SU-DHL-6 (cell line): ENCODE measurements at regions not wholly inside any gene's neighbourhood (a gene's known extent, or its start where the extent isn't known, plus 50 kb on each side); places are given as distances from the start of the nearest gene placed in this dataset.
"Not testable (repeated sequence)": the region's sequence is repeated elsewhere in the genome, so short reads cannot be mapped to it uniquely, and the experiment has no call there.

ENCODE experiments used
- H2AFZ ChIP-seq: fragments of 200-600 bp; sonication (generic); 2 replicates; pipeline ENCODE4 v1.6.1; 2014; ENCODE audit warnings: low read depth, mild to moderate bottlenecking, moderate library complexity, mixed read lengths, antibody characterized with exemption, low read length; ENCODE audit not compliant: severe bottlenecking
- H3F3A ChIP-seq: fragments of 200-600 bp; shearing (Covaris generic); 2 replicates; pipeline ENCODE4 v1.6.0; 2016; ENCODE audit warnings: antibody characterized with exemption, mild to moderate bottlenecking; ENCODE audit not compliant: insufficient read depth
- H3K27ac ChIP-seq: fragments of 200-600 bp; sonication (generic); 2 replicates; pipeline ENCODE4 v1.5.1; 2016; ENCODE audit warnings: low read depth, mild to moderate bottlenecking, low read length, moderate library complexity, mixed read lengths
- H3K27me3 ChIP-seq: fragments of 200-600 bp; sonication (generic), shearing (Covaris generic); 2 replicates; pipeline ENCODE4 v1.6.0; 2014; ENCODE audit warnings: mild to moderate bottlenecking, low read length
- H3K36me3 ChIP-seq: fragments of 200-600 bp; sonication (generic); 2 replicates; pipeline ENCODE4 v1.6.1; 2014; ENCODE audit warnings: mild to moderate bottlenecking, low read length, mixed read lengths
- H3K4me2 ChIP-seq: fragments of 300-600, 200-600 bp; shearing (Covaris generic), sonication (generic); 2 replicates; pipeline ENCODE4 v1.6.0; 2014; ENCODE audit warnings: low read length, low read depth, mild to moderate bottlenecking; ENCODE audit not compliant: poor library complexity, severe bottlenecking
- H3K4me3 ChIP-seq: fragments of 200-600 bp; sonication (generic); 2 replicates; pipeline ENCODE4 v1.5.1; 2014; ENCODE audit warnings: antibody characterized with exemption, low read length, mild to moderate bottlenecking, mixed read lengths; ENCODE audit not compliant: insufficient read depth, poor library complexity, severe bottlenecking
- H3K79me2 ChIP-seq: fragments of 200-600 bp; sonication (generic); 2 replicates; pipeline ENCODE4 v1.6.1; 2014; ENCODE audit warnings: mild to moderate bottlenecking, low read length, moderate library complexity; ENCODE audit not compliant: insufficient read depth
- H3K9ac ChIP-seq: fragments of 200-600 bp; sonication (generic); 2 replicates; pipeline ENCODE4 v1.7.0; 2014; ENCODE audit warnings: mild to moderate bottlenecking, low read length
- H3K9me2 ChIP-seq: fragments of 200-600 bp; sonication (generic); replicated peaks from 2 replicates; pipeline ENCODE4 v1.6.1; 2014; ENCODE audit warnings: low read length; ENCODE audit not compliant: insufficient read depth
- H3K9me3 ChIP-seq: fragments of 200-600 bp; sonication (generic); 2 replicates; pipeline ENCODE4 v1.6.1; 2014; ENCODE audit warnings: low read length, mixed read lengths; ENCODE audit not compliant: insufficient read depth
- H4K20me1 ChIP-seq: fragments of 200-600 bp; sonication (generic); 2 replicates; pipeline ENCODE4 v1.6.1; 2014; ENCODE audit warnings: low read depth, mild to moderate bottlenecking, antibody characterized with exemption, low read length, moderate library complexity, mixed read lengths
- CTCF ChIP-seq: fragments of 200-600 bp; sonication (generic); IDR thresholded peaks from one replicate; pipeline ENCODE4 v1.5.1; 2017; ENCODE audit warnings: antibody characterized with exemption, mild to moderate bottlenecking, low read length, moderate library complexity; ENCODE audit not compliant: insufficient read depth, poor library complexity, severe bottlenecking
- EZH2phosphoT487 ChIP-seq: fragments of 200-600 bp; sonication (generic), shearing (Covaris generic); conservative IDR thresholded peaks from 2 replicates; pipeline ENCODE4 v1.6.1; 2018; ENCODE audit warnings: mild to moderate bottlenecking, antibody characterized with exemption, low read length, moderate library complexity, mixed read lengths

GRCh38 chr12:131230340-131231031 is 276.8 kb downstream of the ADGRD1 start:
- no peak overlapping the region for H3K4me3 ChIP-seq
- no peak for TF ChIP-seq CTCF
- H3K9me3 ChIP-seq: no peaks in the 10 kb centered on the region
- no peak overlapping the region for H2AFZ ChIP-seq
- H3K9me2 ChIP-seq: no peaks in the 10 kb centered on the region
- H4K20me1 ChIP-seq: no peaks in the 10 kb centered on the region
- no peaks in the 10 kb centered on the region for H3K27me3 ChIP-seq
- H3F3A ChIP-seq: no peaks in the 10 kb centered on the region
- H3K36me3 ChIP-seq: no peaks in the 10 kb centered on the region
- H3K27ac ChIP-seq: no peak overlapping the region
- no peaks in the 10 kb centered on the region for H3K79me2 ChIP-seq
- H3K4me2 ChIP-seq: no peak overlapping the region
- H3K9ac ChIP-seq: no peak overlapping the region

GRCh38 chr12:131231032-131231980 is 277.6 kb downstream of the ADGRD1 start:
- no peaks in the 10 kb centered on the region for H3F3A ChIP-seq
- no peaks in the 10 kb centered on the region for H4K20me1 ChIP-seq
- H3K27me3 ChIP-seq: no peaks in the 10 kb centered on the region
- H3K36me3 ChIP-seq: no peaks in the 10 kb centered on the region
- H3K9me3 ChIP-seq: no peaks in the 10 kb centered on the region
- H3K27ac ChIP-seq: no peak overlapping the region
- no peak overlapping the region for H3K4me3 ChIP-seq
- no peak for TF ChIP-seq CTCF
- no peak for TF ChIP-seq EZH2phosphoT487
- H3K9me2 ChIP-seq: no peaks in the 10 kb centered on the region
- no peak overlapping the region for H2AFZ ChIP-seq
- H3K4me2 ChIP-seq: no peak overlapping the region
- H3K79me2 ChIP-seq: no peaks in the 10 kb centered on the region
- no peak overlapping the region for H3K9ac ChIP-seq

GRCh38 chr12:131232036-131232435 is 278.3 kb downstream of the ADGRD1 start:
- H3K9me3 ChIP-seq: no peaks in the 10 kb centered on the region
- no peak for TF ChIP-seq EZH2phosphoT487
- no peak for TF ChIP-seq CTCF
- H4K20me1 ChIP-seq: no peaks in the 10 kb centered on the region
- no peaks in the 10 kb centered on the region for H3K27me3 ChIP-seq
- no peaks in the 10 kb centered on the region for H3F3A ChIP-seq
- no peak overlapping the region for H2AFZ ChIP-seq
- no peaks in the 10 kb centered on the region for H3K79me2 ChIP-seq
- H3K4me2 ChIP-seq: no peak overlapping the region
- H3K4me3 ChIP-seq: no peak overlapping the region
- H3K9me2 ChIP-seq: no peaks in the 10 kb centered on the region
- H3K36me3 ChIP-seq: no peaks in the 10 kb centered on the region
- no peak overlapping the region for H3K9ac ChIP-seq
- no peak overlapping the region for H3K27ac ChIP-seq

GRCh38 chr12:131232872-131233271 is 279.2 kb downstream of the ADGRD1 start:
- not testable (repeated sequence) for H3K4me2 ChIP-seq, H4K20me1 ChIP-seq, H3K4me3 ChIP-seq, H2AFZ ChIP-seq, H3K9me2 ChIP-seq, H3K9ac ChIP-seq, H3K27ac ChIP-seq, H3F3A ChIP-seq, H3K27me3 ChIP-seq, H3K79me2 ChIP-seq, H3K9me3 ChIP-seq, H3K36me3 ChIP-seq

- H3K27ac ChIP-seq, H3K79me2 ChIP-seq, H4K20me1 ChIP-seq, H3K4me3 ChIP-seq, H3K4me2 ChIP-seq, H3K36me3 ChIP-seq, H2AFZ ChIP-seq, H3K9ac ChIP-seq, H3K9me2 ChIP-seq, H3F3A ChIP-seq, H3K9me3 ChIP-seq, H3K27me3 ChIP-seq: not testable (repeated sequence)
Measured at GRCh38 chr12:131233850-131234789, 280.4 kb downstream of the ADGRD1 start.
